ENCODE measurements at regions not wholly inside any gene's neighbourhood (a gene's known extent, or its start where the extent isn't known, plus 50 kb on each side); places are given as distances from the start of the nearest gene placed in this dataset.
"Not testable (repeated sequence)": the region's sequence is repeated elsewhere in the genome, so short reads cannot be mapped to it uniquely, and the experiment has no call there.

DNA sequence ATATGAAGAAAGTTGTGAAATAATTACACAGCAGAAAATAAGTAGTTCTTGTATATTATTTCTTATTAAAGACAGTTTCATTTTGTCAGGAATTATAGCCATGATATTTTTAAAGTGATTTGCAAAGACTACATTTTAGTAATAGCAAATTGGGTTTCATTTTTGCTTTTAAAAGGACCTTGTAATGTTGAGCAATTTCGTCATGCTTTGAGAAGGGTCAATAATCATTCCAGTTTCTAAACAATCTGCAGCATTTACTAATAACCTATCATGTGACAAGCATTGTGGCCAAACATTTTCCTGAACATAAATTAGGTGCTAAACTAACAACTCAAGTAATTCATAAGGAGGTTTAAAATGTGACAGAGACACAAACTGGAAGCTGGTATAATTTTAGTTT lies 214.4 kb upstream of the CBLB start:
- DNase-seq: no peak

DNA sequence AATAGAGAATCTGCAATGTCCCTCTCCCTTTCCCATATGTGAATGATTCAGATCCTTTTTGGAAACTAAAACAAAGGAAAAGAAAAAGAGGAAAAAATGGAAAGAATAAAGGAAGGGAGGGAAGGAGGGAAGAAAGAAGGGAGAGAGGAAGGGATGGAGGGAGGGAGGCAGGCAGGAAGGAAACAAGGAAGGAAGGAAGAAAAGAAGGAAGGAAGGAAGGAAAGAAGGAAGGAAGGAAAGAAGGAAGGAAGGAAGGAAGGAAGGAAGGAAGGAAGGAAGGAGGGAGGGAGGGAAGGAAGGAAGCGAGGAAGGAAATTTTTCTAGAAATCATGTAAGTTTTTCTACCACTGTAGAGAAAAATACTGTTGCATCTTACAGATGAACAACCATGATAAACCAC lies 215.0 kb upstream of the CBLB start:
- DNase-seq: no peak

DNA sequence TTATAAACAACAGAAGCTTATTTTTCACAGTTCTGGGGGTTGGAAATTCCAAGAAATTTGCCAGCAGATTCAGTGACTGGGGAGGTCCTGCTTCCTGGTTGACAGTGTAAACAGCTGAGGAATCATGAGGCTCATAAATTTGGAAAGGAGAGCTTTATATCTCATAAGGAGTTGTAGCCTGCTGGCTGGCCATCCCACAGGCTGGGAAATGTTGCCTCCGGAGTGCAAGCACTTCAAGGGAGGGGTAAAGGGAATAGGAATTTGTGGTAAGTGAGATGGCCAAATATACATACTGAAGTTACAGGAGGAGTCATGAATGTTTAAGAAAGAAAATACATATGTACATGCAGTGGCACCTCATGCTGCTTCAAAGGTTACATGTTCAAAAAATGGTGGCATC lies 217.2 kb upstream of the CBLB start:
- DNase-seq: no peak

DNA sequence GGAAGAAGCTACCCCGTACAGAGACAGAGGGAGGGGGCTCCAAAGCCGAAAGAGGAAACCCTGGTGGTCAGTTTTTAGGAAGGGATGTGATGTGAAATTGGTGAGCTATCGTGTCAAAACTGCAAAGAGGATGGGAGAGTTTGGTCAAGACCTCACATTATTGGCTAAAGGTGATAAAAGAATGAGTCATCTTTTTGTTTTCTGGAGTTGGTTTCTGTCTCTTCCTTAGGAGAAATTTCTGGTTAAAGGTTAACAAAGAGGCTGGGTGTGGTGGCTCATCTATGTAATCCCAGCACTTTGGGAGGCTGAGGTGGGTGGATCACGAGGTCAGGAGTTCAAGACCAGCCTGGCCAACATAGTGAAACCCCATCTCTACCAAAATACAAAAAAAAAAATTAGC lies 217.8 kb upstream of the CBLB start:
- DNase-seq: no peak

DNA sequence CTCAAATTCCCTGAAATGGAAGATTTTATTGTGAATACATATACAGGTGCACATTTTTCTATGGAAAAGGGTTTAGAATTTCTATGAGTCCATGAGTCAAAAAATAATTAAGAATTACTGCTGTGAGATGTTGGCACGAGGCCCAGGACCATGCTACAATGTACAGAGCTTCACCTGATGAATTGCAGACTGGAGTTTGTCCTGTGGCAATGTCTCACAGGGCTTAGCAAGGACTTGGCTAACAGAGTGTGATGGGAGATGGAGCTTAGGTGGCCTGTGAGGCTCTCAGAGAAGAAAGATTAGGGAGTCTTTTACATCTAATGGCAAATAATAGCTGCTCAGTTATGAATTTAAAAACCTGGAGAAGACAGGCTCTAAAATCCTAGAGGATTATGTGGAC lies 219.5 kb upstream of the CBLB start:
- no peak for DNase-seq

DNA sequence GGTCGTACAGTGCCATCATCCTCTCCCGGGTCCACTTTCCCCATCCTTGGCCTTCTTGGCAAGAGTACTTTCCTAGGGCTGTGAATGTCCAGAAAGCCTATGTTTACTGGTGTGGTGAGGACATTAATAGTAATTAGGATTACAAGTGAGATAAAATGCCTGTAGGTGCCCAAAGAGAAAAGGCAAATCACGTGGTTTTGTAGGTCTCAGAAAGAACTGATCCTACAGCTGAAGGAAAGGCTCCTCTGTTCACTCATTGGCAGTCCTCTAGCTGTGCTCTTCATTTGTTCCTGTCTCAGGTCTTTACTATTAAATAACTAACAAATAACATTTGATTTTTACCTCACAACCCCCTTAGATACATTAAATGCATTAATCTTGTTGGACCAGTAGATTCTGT lies 220.1 kb upstream of the CBLB start:
- no peak for DNase-seq

DNA sequence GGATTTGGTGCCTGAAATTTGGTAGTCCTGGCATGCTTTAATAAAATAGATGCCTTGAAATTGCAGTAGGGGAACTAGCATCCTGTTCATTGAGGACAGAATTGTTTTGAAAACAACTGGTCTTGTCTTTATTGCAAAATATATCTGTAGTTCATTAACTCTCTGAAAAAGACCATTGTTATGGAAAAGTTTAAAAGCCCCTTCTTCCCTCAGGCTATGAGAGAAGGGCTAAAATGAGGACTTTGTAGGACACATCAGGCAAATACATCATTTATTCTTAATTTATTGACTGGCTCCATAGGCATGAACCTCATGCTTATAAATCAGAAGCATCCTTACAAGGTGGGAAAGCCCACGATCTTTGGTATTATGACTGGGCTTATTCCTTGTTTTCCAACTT lies 221.0 kb upstream of the CBLB start:
- no peak for DNase-seq

DNA sequence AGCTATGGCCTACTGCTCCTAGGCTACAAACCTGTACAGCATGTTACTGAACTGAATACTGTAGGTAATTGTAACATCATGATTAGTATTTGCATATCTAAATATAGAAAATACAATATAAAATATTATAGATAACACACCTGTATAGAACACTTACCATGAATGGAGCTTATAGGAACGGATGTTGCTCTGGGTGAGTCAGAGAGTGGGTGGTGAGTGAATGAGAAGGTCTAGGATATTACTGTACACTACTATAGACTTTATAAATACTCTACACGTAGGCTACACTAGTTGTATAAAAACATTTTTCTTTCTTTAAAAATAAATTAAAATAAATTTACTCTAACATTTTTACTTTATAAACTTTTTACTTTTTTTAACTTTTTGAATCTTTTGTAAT lies 224.0 kb upstream of the CBLB start:
- DNase-seq: no peak

DNA sequence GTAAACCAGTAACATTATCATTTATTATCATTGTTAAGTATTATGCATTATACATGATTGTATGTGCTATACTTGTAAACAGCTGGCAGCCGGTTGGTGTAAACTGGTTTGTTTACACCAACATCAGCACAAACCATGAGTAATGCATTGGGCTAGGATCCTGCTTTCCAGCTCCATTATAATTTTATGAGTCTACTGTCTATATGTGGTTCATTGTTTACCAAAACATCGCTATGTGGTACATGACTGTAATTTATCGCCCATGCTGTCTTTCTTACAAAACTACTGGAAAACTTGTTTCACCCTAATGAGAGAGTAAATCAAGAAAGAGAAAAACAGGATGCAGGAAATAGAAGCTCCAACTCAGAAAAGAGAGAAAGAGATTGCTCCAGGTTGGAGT lies 224.8 kb upstream of the CBLB start:
- no peak for DNase-seq

DNA sequence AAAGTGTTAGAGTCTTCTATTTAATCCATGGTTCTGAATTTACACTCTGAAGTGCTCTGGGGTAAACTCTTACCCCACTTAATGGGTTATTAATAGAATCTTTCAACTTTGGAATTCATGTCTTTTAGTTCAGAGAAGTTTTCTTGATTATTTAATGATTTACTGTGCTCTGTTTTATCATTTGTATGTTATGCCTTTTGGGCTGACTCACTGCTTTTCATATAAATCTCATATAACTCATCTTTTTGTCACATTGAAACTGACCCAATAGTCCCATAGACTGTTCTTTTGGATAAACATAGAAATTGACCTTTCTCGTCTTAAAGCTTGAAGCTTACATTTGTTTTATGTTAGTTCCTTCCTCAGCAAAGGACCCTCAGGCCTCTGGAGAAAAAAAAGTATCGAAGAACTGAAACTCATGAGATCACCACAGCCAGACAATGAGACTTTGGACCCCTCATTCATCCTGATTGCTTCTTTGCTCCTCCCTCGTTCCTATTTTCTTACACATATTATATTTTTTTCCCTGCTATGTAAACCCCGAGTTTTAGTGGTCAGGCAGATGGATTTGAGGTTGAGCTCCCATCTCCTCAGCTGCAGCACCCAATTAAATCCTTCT lies 229.1 kb upstream of the CBLB start:
- no peak for DNase-seq

DNA sequence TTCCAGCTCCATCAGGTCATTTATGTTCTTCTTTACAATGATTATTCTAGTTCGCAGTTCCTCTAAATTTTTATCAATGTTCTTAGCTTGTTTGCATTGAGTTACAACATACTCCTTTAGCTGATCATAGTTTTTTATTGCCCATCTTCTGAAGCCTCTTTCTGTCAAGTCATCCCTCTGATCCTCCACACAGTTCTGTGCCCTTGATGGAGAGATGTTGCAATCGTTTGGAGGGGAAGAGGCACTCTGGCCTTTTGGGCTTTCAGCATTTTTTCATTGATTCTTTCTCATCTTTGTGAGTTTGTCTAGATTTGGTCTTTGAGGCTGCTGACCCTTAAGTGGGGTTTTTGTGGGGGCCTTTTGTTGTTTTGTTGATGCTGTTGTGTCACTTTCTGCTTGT lies 234.6 kb upstream of the CBLB start:
- DNase-seq: no peak

DNA sequence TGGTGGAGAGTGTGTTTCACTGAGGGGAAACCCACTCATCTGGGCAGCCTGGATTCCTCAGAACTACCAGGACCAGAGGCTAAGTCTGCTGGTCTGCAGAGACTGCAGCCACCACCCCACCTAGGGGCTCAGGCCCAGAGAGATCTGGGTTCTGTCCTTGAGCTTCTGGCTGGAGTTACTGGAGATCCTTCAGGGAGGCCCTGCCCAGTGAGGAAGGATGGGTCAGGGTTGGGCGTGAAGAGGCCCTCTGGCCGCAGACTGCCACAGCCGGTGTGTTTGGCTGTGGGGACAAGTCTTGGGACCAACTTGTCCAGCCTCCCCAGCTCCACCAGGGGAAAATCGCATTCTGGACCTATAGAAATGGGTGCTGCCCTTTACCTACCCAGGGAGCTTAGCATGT lies 235.3 kb upstream of the CBLB start:
- no peak for DNase-seq

DNA sequence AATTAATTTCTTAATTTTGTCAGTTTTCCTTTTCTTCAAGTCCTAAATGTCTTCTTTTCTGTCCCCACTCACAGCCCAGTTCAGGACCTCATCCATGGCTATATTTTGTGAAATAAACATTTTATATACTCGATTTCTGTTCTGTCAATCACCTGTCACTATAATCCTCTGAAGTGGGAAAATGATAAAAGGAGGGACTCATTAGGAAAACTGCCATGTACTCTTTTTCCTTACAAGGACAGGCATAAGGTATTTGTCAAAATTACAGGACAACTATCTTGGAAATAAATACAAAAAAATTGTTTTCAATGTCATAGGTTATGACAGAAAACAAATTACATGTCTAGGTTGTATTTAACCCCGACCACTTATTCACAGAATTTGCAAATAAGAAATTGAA lies 240.1 kb upstream of the CBLB start:
- no peak for DNase-seq

DNA sequence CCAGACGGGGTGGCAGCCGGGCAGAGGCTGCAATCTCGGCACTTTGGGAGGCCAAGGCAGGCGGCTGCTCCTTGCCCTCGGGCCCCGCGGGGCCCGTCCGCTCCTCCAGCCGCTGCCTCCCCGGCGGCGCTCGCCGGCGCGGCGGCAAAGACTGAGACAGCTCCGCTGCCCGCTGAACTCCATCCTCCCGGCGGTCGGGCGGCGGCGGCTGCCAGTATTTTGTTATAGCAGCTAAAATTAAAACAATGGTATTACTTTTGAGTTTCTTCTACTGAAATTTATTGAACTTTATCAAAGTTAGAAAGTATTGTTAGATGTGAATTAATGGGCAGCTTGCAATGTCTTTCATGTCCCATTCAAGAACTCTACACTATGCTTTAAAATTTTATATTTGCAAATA lies 243.7 kb upstream of the CBLB start:
- DNase-seq: not testable (repeated sequence)

DNA sequence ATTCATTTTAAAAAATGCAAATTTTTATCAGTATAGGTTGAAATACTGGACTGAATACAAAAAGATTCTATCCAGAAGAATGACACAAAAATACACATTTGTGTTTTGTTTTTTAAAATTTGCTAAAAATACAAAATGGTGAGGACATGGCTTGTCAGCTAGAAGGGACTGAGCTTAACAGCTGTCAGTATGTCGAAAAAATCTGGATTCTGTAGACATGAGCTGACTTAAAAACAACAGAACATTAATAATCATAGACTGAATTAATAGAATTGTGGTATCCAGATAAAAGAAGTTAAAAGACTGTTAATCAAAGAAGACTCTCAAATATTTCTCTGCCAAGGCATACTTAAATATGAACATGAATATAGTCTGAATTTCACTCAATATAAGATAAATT lies 244.9 kb upstream of the CBLB start:
- no peak for DNase-seq

DNA sequence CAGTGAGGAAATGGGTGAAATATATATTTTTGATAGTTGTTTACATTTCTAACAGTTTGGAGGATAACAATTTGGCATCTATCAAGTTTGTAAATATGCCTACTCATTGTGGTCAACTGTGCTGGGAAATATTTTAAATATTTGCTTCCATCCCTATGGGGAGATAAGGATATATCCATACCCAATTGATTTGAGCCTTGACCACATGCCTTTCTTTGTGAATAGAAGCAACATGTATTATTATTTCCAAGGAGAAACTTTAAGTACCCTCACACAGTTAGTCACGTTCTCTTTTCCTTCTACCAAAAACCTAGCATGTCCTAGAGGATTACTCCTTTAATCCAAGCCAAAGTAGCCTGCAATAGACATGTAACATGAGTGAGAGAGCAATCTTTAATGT lies 245.4 kb upstream of the CBLB start:
- DNase-seq: no peak

DNA sequence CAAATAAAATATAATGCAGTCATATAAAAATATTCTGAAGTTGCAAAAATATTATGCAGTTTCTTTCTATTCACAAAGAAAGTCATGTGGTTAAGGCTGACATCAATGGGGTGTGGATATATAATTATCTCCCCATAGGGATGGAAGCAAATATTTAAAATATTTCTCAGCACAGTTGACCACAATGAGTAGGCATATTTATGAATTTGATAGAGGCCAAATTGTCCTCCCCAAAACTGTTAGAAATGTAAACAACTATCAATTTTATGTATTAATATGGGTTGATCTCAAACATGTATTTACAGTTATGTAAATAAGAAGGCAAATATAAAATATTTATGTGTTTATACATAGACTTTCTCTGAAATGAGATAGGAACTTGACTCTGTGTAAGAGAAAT lies 246.0 kb upstream of the CBLB start:
- no peak for DNase-seq

DNA sequence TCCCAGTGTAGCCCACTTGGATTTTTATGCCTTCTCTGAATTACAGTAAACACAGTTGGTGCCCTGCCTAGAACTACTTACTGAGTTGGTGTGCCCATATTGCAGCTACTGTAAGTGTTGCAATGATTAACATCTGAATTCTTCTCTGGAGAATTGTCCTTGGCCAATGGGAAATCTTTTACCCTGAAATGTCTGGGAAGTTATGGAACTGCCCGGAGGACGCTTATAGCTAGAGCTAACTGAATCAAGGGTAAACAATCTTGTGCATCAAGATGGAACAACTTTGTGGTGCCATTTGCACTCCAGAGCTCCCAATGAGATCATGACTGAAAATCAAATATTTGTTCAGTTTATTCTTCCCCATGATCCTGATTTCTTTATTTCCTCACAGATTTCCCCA lies 246.7 kb upstream of the CBLB start:
- no peak for DNase-seq

DNA sequence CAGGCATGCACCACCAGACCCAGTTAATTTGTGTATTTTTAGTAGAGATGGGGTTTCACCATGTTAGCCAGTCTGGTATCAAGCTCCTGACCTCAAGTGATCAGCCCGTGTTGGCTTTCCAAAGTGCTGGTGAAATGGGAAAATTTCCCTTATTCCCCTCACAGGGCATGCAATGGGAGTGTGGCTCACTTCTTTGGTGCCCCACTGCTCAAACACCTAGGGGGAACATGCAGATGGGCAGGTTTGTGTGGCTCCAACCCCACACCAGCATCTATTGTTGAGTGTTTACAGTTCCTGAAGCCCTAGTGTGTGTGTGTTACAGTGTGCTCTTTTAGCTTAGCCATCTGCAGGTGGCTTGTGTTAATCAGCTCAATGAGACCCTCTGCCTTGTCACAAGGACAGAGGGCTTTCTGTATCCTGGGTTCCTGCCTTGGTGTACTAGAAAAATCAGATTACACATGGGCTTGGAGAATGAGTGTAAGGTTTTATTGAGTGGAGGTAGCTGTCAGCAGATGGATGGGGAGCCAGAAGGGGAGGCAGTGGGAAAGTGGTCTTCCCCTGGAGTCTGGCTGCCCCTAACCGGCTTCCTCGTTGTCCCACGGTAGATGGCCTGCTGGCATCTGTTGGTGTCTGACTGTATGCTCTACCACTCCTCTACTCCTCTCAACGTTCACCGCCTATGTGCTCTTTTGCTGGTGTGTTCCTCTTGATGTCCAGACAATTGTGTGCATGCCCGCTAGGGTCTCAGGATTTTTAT lies 248.1 kb upstream of the CBLB start:
- DNase-seq: no peak

DNA sequence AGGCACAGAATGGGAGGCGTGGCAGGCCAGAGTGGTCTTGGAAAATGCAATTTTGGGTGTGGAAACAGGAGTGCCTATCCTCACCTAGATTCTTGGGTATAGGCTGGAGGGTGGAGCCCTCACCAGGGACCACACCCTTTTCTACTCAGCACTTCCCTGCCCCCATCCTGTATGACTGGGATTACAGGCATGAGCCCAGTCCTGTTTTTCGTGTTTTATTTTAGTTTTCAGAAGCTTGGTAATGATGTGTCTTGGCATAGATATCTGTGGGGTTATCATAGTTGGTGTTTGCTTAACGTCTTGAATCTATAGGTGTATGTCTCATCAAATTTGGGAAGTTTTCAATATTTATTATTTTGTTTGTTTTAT lies 248.7 kb upstream of the CBLB start:
- DNase-seq: no peak

DNA sequence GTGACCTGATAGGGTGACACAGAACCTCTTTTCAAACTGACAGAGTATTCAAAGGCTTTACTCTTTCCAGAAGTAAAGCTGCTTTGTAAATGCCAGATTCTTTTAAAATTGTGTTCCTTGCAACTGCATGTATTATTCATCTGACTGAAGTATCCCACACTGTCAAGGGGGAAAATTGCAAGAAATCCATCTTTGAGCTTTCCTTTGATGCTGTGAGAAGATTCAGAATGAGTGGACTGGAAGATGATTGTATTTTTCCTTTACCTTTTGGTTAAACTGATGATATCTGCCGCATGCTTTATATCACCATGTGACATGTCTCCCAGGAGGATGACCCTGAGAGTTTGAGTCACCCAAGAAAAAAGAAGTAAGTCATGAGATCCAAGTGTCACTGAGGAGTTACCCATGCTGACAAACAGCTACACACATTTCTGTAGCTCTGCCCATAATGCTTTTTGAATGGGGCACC lies 250.8 kb upstream of the CBLB start:
- DNase-seq: no peak

DNA sequence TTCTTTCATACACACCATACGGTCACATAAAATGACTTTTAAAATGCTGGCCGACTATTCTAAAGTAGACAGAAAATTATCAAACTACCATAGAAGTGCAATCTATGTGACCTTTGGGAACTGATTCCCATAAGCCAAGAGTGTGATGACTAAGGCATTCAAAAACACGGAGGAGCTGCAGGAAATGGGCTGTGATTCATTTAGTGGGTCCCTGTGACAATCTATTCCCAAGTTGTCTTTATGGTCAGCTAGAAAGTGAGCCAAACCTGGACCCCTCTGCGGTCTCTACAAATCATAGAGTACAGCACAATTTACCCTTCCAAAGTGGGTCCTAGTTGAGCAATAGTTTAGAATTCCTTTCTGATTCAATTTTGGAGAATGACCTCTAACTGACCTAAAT lies 251.5 kb upstream of the CBLB start:
- no peak for DNase-seq

DNA sequence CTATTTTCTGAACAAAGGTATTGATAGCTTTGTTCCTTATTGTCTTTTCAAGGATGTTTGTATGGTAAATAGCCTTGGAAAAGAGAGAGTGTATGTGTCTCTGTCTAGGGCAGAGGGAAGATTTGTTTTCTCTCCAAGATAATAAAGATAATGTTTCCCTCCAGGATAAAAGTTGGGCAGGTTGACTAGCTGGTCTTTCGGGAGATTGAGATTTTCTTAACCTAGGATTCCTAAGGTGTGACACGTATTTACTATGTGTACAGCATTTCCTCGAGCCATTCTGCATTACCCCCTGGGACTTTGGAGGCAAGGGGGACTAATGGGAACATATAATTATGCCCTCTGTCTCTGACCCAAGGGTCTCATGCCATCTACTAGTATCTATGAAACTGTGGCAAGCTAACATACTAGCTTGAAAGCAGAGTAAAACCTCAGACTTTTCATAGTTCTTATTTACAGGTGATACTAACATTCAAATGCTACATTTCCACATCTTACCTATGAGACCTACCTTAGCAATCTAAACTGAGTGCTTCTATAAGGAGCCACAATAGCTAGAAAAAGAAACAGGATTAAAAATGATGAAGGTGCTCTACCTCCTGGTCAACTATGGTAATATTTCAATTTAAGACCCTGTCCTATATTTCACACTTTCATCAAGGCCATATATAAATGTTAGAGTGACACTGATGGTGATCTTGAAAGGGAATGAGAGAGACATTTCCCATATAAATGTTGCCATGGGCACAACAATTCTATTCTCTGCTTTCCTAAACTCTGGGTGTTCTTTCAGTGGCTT lies 252.9 kb upstream of the CBLB start:
- DNase-seq: no peak

DNA sequence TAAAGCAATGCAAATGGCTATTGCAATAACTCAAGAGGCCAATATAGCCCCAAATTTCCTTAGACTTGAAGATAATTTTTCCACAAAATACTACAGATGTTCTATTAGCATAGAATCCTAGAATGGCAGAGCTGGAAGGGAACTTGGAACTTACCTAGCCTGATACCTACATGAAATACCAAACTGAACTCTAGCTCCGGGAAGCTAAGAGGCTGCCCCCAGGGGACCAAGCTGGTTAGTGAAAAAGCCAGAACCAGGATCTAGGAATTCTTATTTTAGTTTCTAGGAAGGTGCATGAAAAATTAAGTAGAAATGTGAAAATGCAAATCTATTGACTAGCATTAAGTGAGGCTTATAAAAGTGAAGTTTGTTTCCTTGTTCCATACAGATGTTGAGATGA lies 256.0 kb upstream of the CBLB start:
- no peak for DNase-seq

Measured in SW 1271 (cell line).